ENCODE measurements at regions not wholly inside any gene's neighbourhood (a gene's known extent, or its start where the extent isn't known, plus 50 kb on each side); places are given as distances from the start of the nearest gene placed in this dataset.

DNA sequence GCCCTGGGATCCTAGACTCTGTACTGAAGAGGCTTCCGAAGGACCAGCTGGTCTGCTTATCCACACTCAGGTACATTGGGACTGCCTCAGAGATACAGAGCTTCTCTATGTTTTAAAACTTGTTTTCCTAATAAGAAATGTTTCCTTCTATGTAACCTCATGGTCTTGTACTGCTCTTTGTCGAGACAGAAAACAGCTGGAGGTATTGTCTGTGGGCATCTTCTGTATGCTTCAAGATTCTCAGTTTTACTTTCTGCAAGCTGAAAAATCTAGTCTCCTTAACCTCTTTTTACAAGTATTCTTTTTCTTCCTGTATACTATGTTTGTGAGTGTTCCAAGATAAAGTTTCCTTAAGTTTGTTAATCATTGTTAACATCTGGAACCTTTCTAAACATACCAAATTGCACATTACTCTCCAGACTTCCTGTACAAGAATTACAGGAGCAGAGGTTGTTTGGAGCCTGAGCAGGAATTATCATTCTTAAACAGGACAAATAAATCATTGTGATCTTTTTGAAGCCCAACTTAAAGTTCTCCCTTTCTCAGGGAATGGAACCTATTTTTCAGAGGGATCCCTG lies 358.3 kb upstream of the CFAP20DC start:
- TF ChIP-seq POLR2A (IDR thresholded peaks at IDR 0.05; ENCODE audit: low read depth, low read length) (no peak), TAF1 (IDR thresholded peaks at IDR 0.05; ENCODE audit: borderline replicate concordance, low read depth, low read length) (no peak), POLR2AphosphoS5 (IDR thresholded peaks at IDR 0.05; ENCODE audit: low read depth, low read length) (no peak)

Measured in GM12892 (cell line).